ENCODE measurements at regions not wholly inside any gene's neighbourhood (a gene's known extent, or its start where the extent isn't known, plus 50 kb on each side); places are given as distances from the start of the nearest gene placed in this dataset.

DNA sequence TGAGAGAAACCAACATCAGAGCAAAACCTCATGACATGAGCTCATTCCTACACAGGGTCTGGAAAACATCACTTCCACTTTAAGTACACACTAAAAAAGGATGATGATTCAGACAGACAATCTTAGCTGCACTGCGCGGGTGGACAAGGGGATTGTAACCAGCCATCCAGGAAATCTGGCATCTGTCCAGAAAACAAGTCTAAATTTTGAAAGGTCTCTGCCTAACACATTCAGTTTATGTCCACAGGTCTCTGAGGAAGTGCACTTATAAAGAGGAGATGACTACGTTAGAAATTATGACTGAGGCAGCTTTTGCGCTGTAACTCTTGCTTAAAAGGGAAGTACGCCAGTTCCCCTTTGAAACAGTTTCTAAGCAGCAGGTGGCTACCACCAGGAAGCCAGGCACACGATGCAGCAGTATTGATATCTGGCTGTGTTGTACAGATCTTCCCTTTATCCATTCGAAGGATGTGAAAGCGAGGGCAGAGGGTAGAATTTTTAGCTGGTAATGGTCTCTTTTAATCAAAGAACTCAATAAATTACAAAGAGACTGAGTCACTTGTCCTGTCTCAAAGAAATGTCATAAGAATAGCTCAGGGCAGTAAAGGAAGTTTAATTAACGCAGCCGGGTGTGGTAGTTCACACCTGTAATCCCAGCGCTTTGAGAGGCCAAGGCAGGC lies 128.0 kb downstream of the SETD4 start:
- TF ChIP-seq POLR2A (IDR thresholded peaks at IDR 0.05), result no peak
- no peak for TF ChIP-seq CTCF (IDR thresholded peaks at IDR 0.05)
- peak in 2 of 3 donors; percentile 15 to 57 for TF ChIP-seq POLR2AphosphoS5 (IDR thresholded peaks at IDR 0.05)

Data from suprapubic skin (tissue), 4 donors.